OCI-LY1 (cell line): ENCODE measurements at regions not wholly inside any gene's neighbourhood (a gene's known extent, or its start where the extent isn't known, plus 50 kb on each side); places are given as distances from the start of the nearest gene placed in this dataset.

ENCODE experiments used
- H2AFZ ChIP-seq: fragments of 200-600 bp; sonication (generic), shearing (Covaris generic); 2 replicates; pipeline ENCODE4 v1.6.0; 2014; ENCODE audit warnings: antibody characterized with exemption, mild to moderate bottlenecking, low read length
- H3F3A ChIP-seq: fragments of 200-600 bp; sonication (generic), shearing (Covaris generic); 2 replicates; pipeline ENCODE4 v1.6.0; 2014; ENCODE audit warnings: mild to moderate bottlenecking, antibody characterized with exemption, low read length, moderate library complexity; ENCODE audit not compliant: insufficient read depth
- H3K27ac ChIP-seq: fragments of 200-600 bp; sonication (generic); 2 replicates; pipeline ENCODE4 v1.5.1; 2014; ENCODE audit warnings: low read length, mixed run types, mild to moderate bottlenecking, low read depth; ENCODE audit not compliant: poor library complexity, severe bottlenecking
- H3K27me3 ChIP-seq: fragments of 200-600 bp; sonication (generic); 2 replicates; pipeline ENCODE4 v1.6.0; 2014; ENCODE audit warnings: antibody characterized with exemption, mild to moderate bottlenecking, low read length, moderate library complexity; ENCODE audit not compliant: insufficient read depth
- H3K36me3 ChIP-seq: fragments of 200-600 bp; sonication (generic); 2 replicates; pipeline ENCODE4 v1.6.1; 2014; ENCODE audit warnings: mild to moderate bottlenecking, antibody characterized with exemption, low read length, moderate library complexity, mixed read lengths; ENCODE audit not compliant: insufficient read depth
- H3K4me1 ChIP-seq: fragments of 200-600 bp; sonication (generic); 2 replicates; pipeline ENCODE4 v1.5.1; 2014; ENCODE audit warnings: mild to moderate bottlenecking, low read length, moderate library complexity; ENCODE audit not compliant: insufficient read depth, severe bottlenecking
- H3K4me2 ChIP-seq: fragments of 200-600 bp; sonication (generic), shearing (Covaris generic); 2 replicates; pipeline ENCODE4 v1.6.1; 2014; ENCODE audit warnings: low read length
- H3K4me3 ChIP-seq: fragments of 200-600 bp; sonication (generic); 2 replicates; pipeline ENCODE4 v1.5.1; 2014; ENCODE audit warnings: low read length, low read depth, mild to moderate bottlenecking, mixed read lengths; ENCODE audit not compliant: poor library complexity, severe bottlenecking
- H3K79me2 ChIP-seq: fragments of 200-600 bp; shearing (Covaris generic); 2 replicates; pipeline ENCODE4 v1.6.1; 2016; ENCODE audit warnings: mixed run types, low read length, mixed read lengths; ENCODE audit not compliant: insufficient read depth
- H3K9ac ChIP-seq: fragments of 200-600 bp; sonication (generic), shearing (Covaris generic); 2 replicates; pipeline ENCODE4 v1.6.1; 2014; ENCODE audit warnings: mild to moderate bottlenecking, low read length, mixed read lengths
- H3K9me2 ChIP-seq: fragments of 200-600 bp; sonication (generic), shearing (Covaris generic); 2 replicates; pipeline ENCODE4 v1.6.1; 2014; ENCODE audit warnings: low read depth, mild to moderate bottlenecking, low read length, mixed read lengths
- H3K9me3 ChIP-seq: fragments of 200-600 bp; shearing (Covaris generic); 2 replicates; pipeline ENCODE4 v1.6.1; 2014; ENCODE audit warnings: low read length, mixed read lengths
- H4K20me1 ChIP-seq: fragments of 200-600 bp; sonication (generic), shearing (Covaris generic); 2 replicates; pipeline ENCODE4 v1.6.0; 2016; ENCODE audit warnings: mild to moderate bottlenecking, low read length; ENCODE audit not compliant: insufficient read depth
- EZH2 ChIP-seq: fragments of 200-600 bp; sonication (generic), shearing (Covaris generic); IDR thresholded peaks from 2 replicates; pipeline ENCODE4 v1.8.0; 2017; ENCODE audit warnings: borderline replicate concordance, mixed run types, mild to moderate bottlenecking, antibody characterized with exemption, low read length, moderate library complexity, mixed read lengths
- TF ChIP-seq, protein P1 (sequence below): fragments of 200-600 bp; sonication (generic), shearing (Covaris generic); IDR thresholded peaks from 2 replicates; pipeline ENCODE4 v1.5.1; 2017; ENCODE audit warnings: mild to moderate bottlenecking, antibody characterized with exemption, low read length, moderate library complexity, mixed read lengths

- no peaks in the 10 kb centered on the region for H3K4me1 ChIP-seq
- no peak overlapping the region for H3K9ac ChIP-seq
- no peaks in the 10 kb centered on the region for H3K36me3 ChIP-seq
- H3K9me3 ChIP-seq = no peaks in the 10 kb centered on the region
- H3F3A ChIP-seq = no peaks in the 10 kb centered on the region
- no peak overlapping the region for H2AFZ ChIP-seq
- TF ChIP-seq, protein P1, sequence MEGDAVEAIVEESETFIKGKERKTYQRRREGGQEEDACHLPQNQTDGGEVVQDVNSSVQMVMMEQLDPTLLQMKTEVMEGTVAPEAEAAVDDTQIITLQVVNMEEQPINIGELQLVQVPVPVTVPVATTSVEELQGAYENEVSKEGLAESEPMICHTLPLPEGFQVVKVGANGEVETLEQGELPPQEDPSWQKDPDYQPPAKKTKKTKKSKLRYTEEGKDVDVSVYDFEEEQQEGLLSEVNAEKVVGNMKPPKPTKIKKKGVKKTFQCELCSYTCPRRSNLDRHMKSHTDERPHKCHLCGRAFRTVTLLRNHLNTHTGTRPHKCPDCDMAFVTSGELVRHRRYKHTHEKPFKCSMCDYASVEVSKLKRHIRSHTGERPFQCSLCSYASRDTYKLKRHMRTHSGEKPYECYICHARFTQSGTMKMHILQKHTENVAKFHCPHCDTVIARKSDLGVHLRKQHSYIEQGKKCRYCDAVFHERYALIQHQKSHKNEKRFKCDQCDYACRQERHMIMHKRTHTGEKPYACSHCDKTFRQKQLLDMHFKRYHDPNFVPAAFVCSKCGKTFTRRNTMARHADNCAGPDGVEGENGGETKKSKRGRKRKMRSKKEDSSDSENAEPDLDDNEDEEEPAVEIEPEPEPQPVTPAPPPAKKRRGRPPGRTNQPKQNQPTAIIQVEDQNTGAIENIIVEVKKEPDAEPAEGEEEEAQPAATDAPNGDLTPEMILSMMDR = no peak
- no peak for TF ChIP-seq EZH2
- no peaks in the 10 kb centered on the region for H3K9me2 ChIP-seq
- H3K4me2 ChIP-seq = no peak overlapping the region
- no peak overlapping the region for H3K4me3 ChIP-seq
- no peaks in the 10 kb centered on the region for H3K27me3 ChIP-seq
- no peaks in the 10 kb centered on the region for H3K79me2 ChIP-seq
- no peak overlapping the region for H3K27ac ChIP-seq
- no peaks in the 10 kb centered on the region for H4K20me1 ChIP-seq
Measured at GRCh38 chr13:39268398-39268797, 230.1 kb downstream of the NHLRC3 start.

GRCh38 chr13:39269004-39269403 lies 230.7 kb downstream of the NHLRC3 start:
- TF ChIP-seq, protein P1 = no peak
- no peak for TF ChIP-seq EZH2
- no peaks in the 10 kb centered on the region for H3K9me2 ChIP-seq
- no peaks in the 10 kb centered on the region for H3F3A ChIP-seq
- H3K36me3 ChIP-seq = no peaks in the 10 kb centered on the region
- no peak overlapping the region for H3K9ac ChIP-seq
- no peaks in the 10 kb centered on the region for H3K4me1 ChIP-seq
- H3K79me2 ChIP-seq = no peaks in the 10 kb centered on the region
- no peaks in the 10 kb centered on the region for H3K9me3 ChIP-seq
- no peak overlapping the region for H3K27ac ChIP-seq
- no peaks in the 10 kb centered on the region for H4K20me1 ChIP-seq
- no peak overlapping the region for H2AFZ ChIP-seq
- no peak overlapping the region for H3K4me2 ChIP-seq
- H3K27me3 ChIP-seq = no peaks in the 10 kb centered on the region
- H3K4me3 ChIP-seq = no peak overlapping the region

DNA sequence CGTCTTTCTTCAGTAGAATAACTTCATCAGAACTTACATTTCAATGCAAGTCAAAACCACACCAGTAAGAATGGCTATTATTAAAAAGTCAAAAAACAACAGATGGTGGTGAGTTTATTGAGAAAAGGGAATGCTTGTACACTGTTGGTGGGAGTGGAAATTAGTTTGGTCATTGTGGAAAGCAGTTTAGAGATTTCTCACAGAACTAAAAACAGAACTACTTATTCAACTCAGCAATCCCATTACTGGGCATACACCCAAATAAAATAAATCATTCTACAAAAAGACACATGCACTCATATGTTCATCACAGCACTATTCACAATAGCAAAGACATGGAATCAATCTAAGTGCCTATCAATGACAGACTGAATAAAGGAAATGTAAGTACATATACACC lies 231.2 kb downstream of the NHLRC3 start:
- H3K36me3 ChIP-seq = no peaks in the 10 kb centered on the region
- H3K27me3 ChIP-seq = no peaks in the 10 kb centered on the region
- no peaks in the 10 kb centered on the region for H3K9me2 ChIP-seq

More for the DNA sequence above, 231.2 kb downstream of the NHLRC3 start:
- no peaks in the 10 kb centered on the region for H3K79me2 ChIP-seq
- no peak overlapping the region for H3K4me2 ChIP-seq
- H3K9ac ChIP-seq = no peak overlapping the region
- H3K4me1 ChIP-seq = no peaks in the 10 kb centered on the region
- H3F3A ChIP-seq = no peaks in the 10 kb centered on the region
- no peak overlapping the region for H3K27ac ChIP-seq
- H3K9me3 ChIP-seq = no peaks in the 10 kb centered on the region
- no peak overlapping the region for H2AFZ ChIP-seq
- H3K4me3 ChIP-seq = no peak overlapping the region
- no peaks in the 10 kb centered on the region for H4K20me1 ChIP-seq
- TF ChIP-seq, protein P1 = no peak
- no peak for TF ChIP-seq EZH2
